ENCODE measurements at regions not wholly inside any gene's neighbourhood (a gene's known extent, or its start where the extent isn't known, plus 50 kb on each side); places are given as distances from the start of the nearest gene placed in this dataset.

- no peak for DNase-seq (ENCODE audit: low spot score)
- TF ChIP-seq CTCF (IDR thresholded peaks at IDR 0.05) = no peak
- ATAC-seq (ENCODE audit: low FRiP score) = no peak
These were observed 321.8 kb downstream of the GPR37 start for GRCh38 chr7:124443762-124444161.

GRCh38 chr7:124440081-124440480 lies 325.5 kb downstream of the GPR37 start:
- DNase-seq (ENCODE audit: low spot score) = no peak
- TF ChIP-seq CTCF (IDR thresholded peaks at IDR 0.05) = no peak
- ATAC-seq (ENCODE audit: low FRiP score) = no peak

GRCh38 chr7:124432009-124432578 lies 333.5 kb downstream of the GPR37 start:
- no peak for TF ChIP-seq CTCF (IDR thresholded peaks at IDR 0.05)
- no peak for ATAC-seq (ENCODE audit: low FRiP score)
- no peak for DNase-seq (ENCODE audit: low spot score)

GRCh38 chr7:124429923-124430322 lies 335.7 kb downstream of the GPR37 start:
- ATAC-seq (ENCODE audit: low FRiP score) (no peak), DNase-seq (ENCODE audit: low spot score) (no peak)
- no peak for TF ChIP-seq CTCF (IDR thresholded peaks at IDR 0.05)

GRCh38 chr7:124428781-124429180 lies 336.8 kb downstream of the GPR37 start:
- DNase-seq (ENCODE audit: low spot score) (no peak), ATAC-seq (ENCODE audit: low FRiP score) (no peak)
- no peak for TF ChIP-seq CTCF (IDR thresholded peaks at IDR 0.05)

GRCh38 chr7:124426621-124427020 lies 339.0 kb downstream of the GPR37 start:
- TF ChIP-seq CTCF (IDR thresholded peaks at IDR 0.05) = no peak
- DNase-seq (ENCODE audit: low spot score) = no peak

GRCh38 chr7:124423863-124424262 lies 341.7 kb downstream of the GPR37 start:
- ATAC-seq (ENCODE audit: low FRiP score) = no peak
- no peak for DNase-seq (ENCODE audit: low spot score)
- TF ChIP-seq CTCF (IDR thresholded peaks at IDR 0.05) = no peak

More at GRCh38 chr7:124426621-124427020, 339.0 kb downstream of the GPR37 start:
- no peak for ATAC-seq (ENCODE audit: low FRiP score)

Measured in omental fat pad (tissue), 3 donors.